ENCODE measurements at regions not wholly inside any gene's neighbourhood (a gene's known extent, or its start where the extent isn't known, plus 50 kb on each side); places are given as distances from the start of the nearest gene placed in this dataset.

DNA sequence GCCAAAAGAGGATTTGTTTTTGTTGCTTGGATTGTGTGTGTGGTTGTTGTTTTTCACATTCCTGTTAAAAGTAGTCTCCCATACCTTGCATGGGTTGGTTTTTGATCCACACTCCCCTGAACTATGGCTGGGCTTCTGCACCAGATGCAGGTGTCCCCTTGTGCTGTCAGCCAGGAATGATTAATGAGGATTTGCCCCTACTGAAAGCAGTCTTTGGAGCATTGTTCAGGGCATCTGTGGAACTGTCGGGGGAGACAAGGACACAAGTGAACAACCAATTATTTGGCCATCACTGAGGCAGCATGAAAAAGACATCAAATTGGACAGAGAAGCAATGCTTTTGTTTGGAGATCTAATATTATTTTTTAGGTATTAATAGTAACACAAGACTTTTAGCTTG is 373.2 kb upstream of the MMS22L start:
- no peaks in the 10 kb centered on the region for H3K36me3 Mint-ChIP-seq
- Histone ChIP-seq H3K27ac (ENCODE audit: low read length) (no peak overlapping the region), H3K27me3 (ENCODE audit: control insufficient read depth, insufficient read depth, low read length) (no peaks in the 10 kb centered on the region), H3K9me3 (ENCODE audit: control insufficient read depth, insufficient read depth, low read length) (no peaks in the 10 kb centered on the region), H3K36me3 (ENCODE audit: control insufficient read depth, insufficient read depth, low read length) (no peaks in the 10 kb centered on the region), H3K4me1 (ENCODE audit: control insufficient read depth, insufficient read depth, low read length) (no peaks in the 10 kb centered on the region), H3K4me3 (ENCODE audit: low read length) (no peak overlapping the region)
- WGBS (ENCODE audit: insufficient coverage) = 81% methylated on average over 1 of the region's 1 CpG
- no peaks in the 10 kb centered on the region for H3K27me3 Mint-ChIP-seq (ENCODE audit: low read depth in 2 of 2)
- no peaks in the 10 kb centered on the region for H3K4me1 Mint-ChIP-seq
- TF ChIP-seq, protein P1, sequence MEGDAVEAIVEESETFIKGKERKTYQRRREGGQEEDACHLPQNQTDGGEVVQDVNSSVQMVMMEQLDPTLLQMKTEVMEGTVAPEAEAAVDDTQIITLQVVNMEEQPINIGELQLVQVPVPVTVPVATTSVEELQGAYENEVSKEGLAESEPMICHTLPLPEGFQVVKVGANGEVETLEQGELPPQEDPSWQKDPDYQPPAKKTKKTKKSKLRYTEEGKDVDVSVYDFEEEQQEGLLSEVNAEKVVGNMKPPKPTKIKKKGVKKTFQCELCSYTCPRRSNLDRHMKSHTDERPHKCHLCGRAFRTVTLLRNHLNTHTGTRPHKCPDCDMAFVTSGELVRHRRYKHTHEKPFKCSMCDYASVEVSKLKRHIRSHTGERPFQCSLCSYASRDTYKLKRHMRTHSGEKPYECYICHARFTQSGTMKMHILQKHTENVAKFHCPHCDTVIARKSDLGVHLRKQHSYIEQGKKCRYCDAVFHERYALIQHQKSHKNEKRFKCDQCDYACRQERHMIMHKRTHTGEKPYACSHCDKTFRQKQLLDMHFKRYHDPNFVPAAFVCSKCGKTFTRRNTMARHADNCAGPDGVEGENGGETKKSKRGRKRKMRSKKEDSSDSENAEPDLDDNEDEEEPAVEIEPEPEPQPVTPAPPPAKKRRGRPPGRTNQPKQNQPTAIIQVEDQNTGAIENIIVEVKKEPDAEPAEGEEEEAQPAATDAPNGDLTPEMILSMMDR (IDR thresholded peaks at IDR 0.05) = no peak
- ATAC-seq (no peak), DNase-seq (no peak)
- H3K27ac Mint-ChIP-seq = no peak overlapping the region
- H3K9me3 Mint-ChIP-seq = peaks cover 7% of the 10 kb centered on the region in 2 donors
- intact Hi-C loops (cut with micrococcal nuclease) = no loop called here
- no peak overlapping the region for H3K4me3 Mint-ChIP-seq

DNA sequence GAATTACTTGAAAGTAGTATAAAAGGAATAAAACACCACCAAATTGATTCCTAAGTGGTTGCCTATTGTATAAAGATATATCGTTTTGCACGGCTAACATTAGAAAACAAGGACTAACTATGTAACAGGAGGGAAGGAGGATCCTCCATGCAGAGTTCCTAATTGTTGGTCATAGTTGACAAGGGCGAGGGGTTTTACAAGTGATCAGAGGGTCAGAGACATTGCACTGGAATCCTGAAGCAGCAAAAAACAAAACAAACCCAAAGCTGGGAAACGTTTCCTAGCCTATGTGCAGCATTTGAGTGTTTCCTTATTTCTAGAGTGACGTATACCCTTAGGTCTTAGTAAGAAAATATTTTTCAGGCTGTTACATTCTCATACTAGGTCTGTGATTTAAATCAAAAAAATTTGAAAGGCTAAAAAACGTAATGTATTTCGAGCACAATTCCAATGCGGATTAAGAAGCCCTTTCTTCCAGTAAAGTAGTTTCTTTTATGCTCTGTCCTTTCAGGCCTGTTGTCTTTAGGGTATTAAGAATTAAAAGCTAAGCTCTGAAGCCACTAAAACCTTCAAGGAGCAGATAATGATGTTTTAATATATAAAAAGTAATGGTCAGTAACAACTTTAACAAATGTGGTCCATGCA is 373.8 kb upstream of the MMS22L start:
- Histone ChIP-seq H3K27me3 (ENCODE audit: control insufficient read depth, insufficient read depth, low read length) (no peaks in the 10 kb centered on the region), H3K36me3 (ENCODE audit: control insufficient read depth, insufficient read depth, low read length) (no peaks in the 10 kb centered on the region), H3K27ac (ENCODE audit: low read length) (no peak overlapping the region), H3K4me1 (ENCODE audit: control insufficient read depth, insufficient read depth, low read length) (no peaks in the 10 kb centered on the region), H3K4me3 (ENCODE audit: low read length) (no peak overlapping the region), H3K9me3 (ENCODE audit: control insufficient read depth, insufficient read depth, low read length) (no peaks in the 10 kb centered on the region)
- 89% methylated on average over 6 of the region's 8 CpGs for WGBS (ENCODE audit: insufficient coverage)
- Mint-ChIP-seq H3K27ac (no peak overlapping the region), H3K4me1 (no peaks in the 10 kb centered on the region), H3K27me3 (ENCODE audit: low read depth in 2 of 2) (no peaks in the 10 kb centered on the region), H3K36me3 (no peaks in the 10 kb centered on the region), H3K9me3 (peaks cover 10 to 12% of the 10 kb centered on the region in 2 donors), H3K4me3 (no peak overlapping the region)
- intact Hi-C loops (cut with micrococcal nuclease) = no loop called here
- ATAC-seq (no peak), DNase-seq (no peak)
- TF ChIP-seq, protein P1 (IDR thresholded peaks at IDR 0.05) = no peak

- Mint-ChIP-seq H3K36me3 (no peaks in the 10 kb centered on the region), H3K4me3 (no peak overlapping the region), H3K4me1 (no peaks in the 10 kb centered on the region), H3K9me3 (peaks cover 13 to 15% of the 10 kb centered on the region in 2 donors), H3K27me3 (ENCODE audit: low read depth in 2 of 2) (no peaks in the 10 kb centered on the region), H3K27ac (no peak overlapping the region)
- TF ChIP-seq, protein P1 (IDR thresholded peaks at IDR 0.05) = no peak
- 100% methylated on average over 1 of the region's 2 CpGs for WGBS (ENCODE audit: insufficient coverage)
- Histone ChIP-seq H3K4me3 (ENCODE audit: low read length) (no peak overlapping the region), H3K9me3 (ENCODE audit: control insufficient read depth, insufficient read depth, low read length) (no peaks in the 10 kb centered on the region), H3K36me3 (ENCODE audit: control insufficient read depth, insufficient read depth, low read length) (no peaks in the 10 kb centered on the region), H3K4me1 (ENCODE audit: control insufficient read depth, insufficient read depth, low read length) (no peaks in the 10 kb centered on the region), H3K27me3 (ENCODE audit: control insufficient read depth, insufficient read depth, low read length) (no peaks in the 10 kb centered on the region), H3K27ac (ENCODE audit: low read length) (no peak overlapping the region)
- DNase-seq = no peak
- intact Hi-C loops (cut with micrococcal nuclease) = no loop called here
- ATAC-seq = no peak
Measured at GRCh38 chr6:97658090-97658489, 375.1 kb upstream of the MMS22L start.

- no peak overlapping the region for H3K27ac ChIP-seq (ENCODE audit: low read length)
- H3K36me3 Mint-ChIP-seq = no peaks in the 10 kb centered on the region
- no peaks in the 10 kb centered on the region for H3K27me3 Mint-ChIP-seq (ENCODE audit: low read depth in 2 of 2)
- no peak overlapping the region for H3K4me3 ChIP-seq (ENCODE audit: low read length)
- no peaks in the 10 kb centered on the region for H3K4me1 ChIP-seq (ENCODE audit: control insufficient read depth, insufficient read depth, low read length)
- no peaks in the 10 kb centered on the region for H3K27me3 ChIP-seq (ENCODE audit: control insufficient read depth, insufficient read depth, low read length)
- TF ChIP-seq, protein P1 (IDR thresholded peaks at IDR 0.05) = no peak
- DNase-seq = no peak
- H3K36me3 ChIP-seq (ENCODE audit: control insufficient read depth, insufficient read depth, low read length) = no peaks in the 10 kb centered on the region
- peaks cover 8% of the 10 kb centered on the region in 2 donors for H3K9me3 Mint-ChIP-seq
- no peak overlapping the region for H3K27ac Mint-ChIP-seq
- no peaks in the 10 kb centered on the region for H3K9me3 ChIP-seq (ENCODE audit: control insufficient read depth, insufficient read depth, low read length)
- no peaks in the 10 kb centered on the region for H3K4me1 Mint-ChIP-seq
- intact Hi-C loops (cut with micrococcal nuclease) = no loop called here
- ATAC-seq = no peak
- no peak overlapping the region for H3K4me3 Mint-ChIP-seq
Measured at GRCh38 chr6:97663252-97663651, 380.2 kb upstream of the MMS22L start.

Data from natural killer cell (primary cell).